ENCODE measurements at regions not wholly inside any gene's neighbourhood (a gene's known extent, or its start where the extent isn't known, plus 50 kb on each side); places are given as distances from the start of the nearest gene placed in this dataset.

DNA sequence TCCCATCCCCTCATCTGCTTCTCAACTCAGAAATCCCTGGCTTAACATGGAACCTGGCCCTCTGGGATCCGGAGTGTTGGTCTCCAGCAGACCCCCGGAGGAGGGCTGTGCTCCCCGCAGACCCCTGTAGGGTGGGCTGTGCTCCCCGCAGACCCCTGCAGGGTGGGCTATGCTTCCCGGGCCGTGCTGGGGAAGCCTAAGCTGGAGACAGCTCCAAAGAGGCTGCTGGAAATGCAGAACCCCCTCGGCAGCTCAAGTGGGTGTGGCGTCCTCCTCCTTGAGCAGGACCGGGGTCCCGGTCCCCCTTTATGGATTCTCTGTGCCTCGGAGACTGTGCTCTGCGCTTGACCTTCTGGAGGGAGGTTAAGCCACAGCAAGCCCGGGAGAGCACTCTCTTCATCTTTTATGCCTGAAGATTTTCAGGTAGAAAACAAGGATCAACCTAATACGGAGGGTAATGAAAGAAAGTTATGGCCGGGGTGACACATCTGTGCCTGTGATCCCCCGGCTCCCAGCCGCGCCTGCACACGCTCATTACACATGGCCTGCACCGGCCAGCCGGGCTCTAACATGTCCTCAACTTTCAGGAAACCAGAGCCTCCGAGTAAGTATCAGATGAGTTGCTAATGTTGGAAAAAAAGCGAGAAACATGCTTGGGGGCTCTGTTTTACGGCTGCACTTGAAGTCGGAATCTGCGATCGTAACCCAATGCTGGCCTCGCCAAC lies 87.7 kb upstream of the ACTRT2 start:
- no peak for TF ChIP-seq CTCF (conservative IDR thresholded peaks at IDR 0.05; ENCODE audit: low read depth, low read length)
- TF ChIP-seq EZH2phosphoT487 (IDR thresholded peaks at IDR 0.05; ENCODE audit: borderline replicate concordance, low read length): no peak

Measured in PC-3 (cell line).